ENCODE measurements at regions not wholly inside any gene's neighbourhood (a gene's known extent, or its start where the extent isn't known, plus 50 kb on each side); places are given as distances from the start of the nearest gene placed in this dataset.

- no peak for DNase-seq
Measured at GRCh38 chr1:234708700-234709395, 98.9 kb upstream of the IRF2BP2 start.

DNA sequence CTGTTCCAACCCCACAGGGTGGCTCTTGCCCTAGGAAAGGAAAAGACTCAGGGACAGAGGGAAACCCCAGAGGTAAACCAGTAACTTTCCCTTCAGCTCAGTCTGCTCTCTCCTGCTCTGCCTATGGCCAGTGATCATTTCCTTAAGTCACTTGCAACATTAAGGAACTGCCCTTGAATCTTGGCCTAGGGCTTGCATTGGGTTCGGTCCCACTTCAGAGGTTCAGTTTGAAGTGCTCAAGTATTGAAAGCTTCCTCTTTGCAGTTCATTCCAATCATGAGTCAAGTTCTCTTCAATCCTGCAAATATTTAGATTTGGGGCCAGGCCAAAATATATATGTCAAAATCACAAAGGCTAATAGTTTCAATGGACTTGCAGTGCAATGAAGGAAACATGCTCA is 97.7 kb upstream of the IRF2BP2 start:
- DNase-seq, result no peak

GRCh38 chr1:234706931-234707330 is 97.0 kb upstream of the IRF2BP2 start:
- no peak for DNase-seq

DNA sequence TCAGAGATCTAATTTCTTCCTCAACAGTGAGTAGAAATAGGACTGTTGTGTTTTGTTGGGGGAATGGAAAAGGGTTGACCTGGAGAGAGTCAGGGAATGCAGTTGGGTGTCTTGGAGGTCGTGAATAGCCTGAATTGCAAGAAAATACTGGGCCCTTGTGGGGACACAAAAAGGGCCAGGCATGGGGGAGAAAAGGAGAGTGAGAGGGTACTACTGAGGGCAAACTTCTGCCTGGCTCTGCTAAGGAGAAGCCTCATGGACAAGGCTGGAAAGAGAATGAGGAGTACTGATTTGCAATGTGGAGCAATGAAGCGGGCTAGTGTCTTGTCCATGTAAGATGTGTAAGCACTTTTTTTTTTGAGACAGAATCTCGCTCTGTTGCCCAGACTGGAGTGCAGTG is 96.2 kb upstream of the IRF2BP2 start:
- DNase-seq, result no peak

DNA sequence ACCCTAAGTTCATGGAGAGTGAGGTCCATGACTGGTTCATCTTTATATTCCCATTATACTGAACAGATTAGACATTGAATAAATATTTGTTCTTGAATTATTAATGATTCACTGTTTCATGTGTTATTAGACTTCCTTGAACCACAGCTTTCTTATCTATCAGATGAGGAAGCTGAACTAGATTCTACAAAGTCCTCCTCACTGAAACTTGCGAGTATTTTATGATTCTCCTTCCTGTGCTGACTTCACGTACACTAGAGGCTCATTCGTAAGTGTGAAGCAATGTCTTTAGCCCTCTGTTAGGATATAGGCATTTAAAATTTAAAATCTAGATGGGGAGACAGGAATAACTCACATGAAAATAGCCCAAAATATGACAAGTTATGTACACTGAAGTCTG is 95.6 kb upstream of the IRF2BP2 start:
- DNase-seq, result no peak

DNA sequence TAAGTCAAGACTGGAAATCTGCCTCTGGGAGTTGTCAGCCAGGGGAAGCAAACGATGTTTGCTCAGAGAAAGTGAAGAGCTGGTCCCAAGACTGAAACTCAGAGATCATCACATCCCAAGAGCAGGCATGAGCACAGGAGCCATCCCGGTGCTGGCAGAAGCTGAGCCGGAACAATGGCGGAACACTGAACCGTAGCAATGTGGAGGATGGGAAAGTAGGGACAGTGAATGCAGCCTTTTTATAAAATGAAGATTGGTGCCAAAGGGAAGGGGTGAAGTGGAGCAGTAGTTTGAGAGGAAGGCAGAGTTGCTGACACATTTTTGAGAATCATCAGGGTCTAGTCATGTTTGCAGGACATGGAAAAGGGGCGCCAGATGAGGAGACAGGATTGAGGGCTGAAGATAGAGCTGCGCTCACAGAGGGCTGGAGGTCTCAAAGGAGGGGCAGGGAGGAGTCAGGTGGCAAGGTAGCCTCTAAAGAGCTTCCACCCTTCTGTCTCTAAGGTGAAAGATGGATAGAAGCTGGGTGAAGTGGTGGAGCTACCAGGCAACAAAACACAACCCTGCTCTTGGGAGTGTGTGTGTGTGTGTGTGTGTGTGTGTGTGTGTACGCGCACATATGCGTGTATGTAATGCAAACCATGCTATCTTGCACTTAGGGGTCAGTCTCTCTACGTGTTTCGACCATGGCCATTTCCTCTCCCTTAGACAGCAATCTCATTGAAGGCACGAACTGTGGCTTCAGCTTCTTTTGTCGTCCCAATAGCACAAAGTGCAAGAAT is 94.3 kb upstream of the IRF2BP2 start:
- DNase-seq, result no peak

- DNase-seq, result no peak
Measured at GRCh38 chr1:234702342-234703000, 92.5 kb upstream of the IRF2BP2 start.

GRCh38 chr1:234701737-234702341 is 91.9 kb upstream of the IRF2BP2 start:
- no peak for DNase-seq

- DNase-seq, result no peak
Measured at GRCh38 chr1:234699795-234700665, 90.1 kb upstream of the IRF2BP2 start.

DNA sequence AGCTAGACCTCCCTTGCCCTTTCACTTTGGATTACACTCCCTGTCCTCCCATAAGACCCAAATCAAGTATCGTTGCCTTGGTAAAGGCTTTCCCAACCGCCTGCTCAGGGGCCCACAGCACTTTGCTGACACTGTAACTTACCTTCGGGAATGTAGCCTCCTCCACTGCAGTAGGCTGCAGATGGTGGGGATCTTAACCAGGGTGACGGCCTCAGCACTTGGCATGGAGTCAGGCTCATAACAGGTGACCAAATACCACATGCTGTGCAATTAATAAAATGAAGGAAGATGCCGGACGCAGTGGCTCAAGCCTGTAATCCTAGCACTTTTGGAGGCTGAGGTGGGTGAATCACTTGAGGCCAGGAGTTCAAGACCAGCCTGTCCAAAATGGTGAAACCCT is 88.7 kb upstream of the IRF2BP2 start:
- DNase-seq, result no peak

GRCh38 chr1:234697741-234698140 is 87.8 kb upstream of the IRF2BP2 start:
- no peak for DNase-seq

GRCh38 chr1:234697015-234697414 is 87.0 kb upstream of the IRF2BP2 start:
- no peak for DNase-seq

- DNase-seq, result no peak
Measured at GRCh38 chr1:234696148-234696576, 86.2 kb upstream of the IRF2BP2 start.

DNA sequence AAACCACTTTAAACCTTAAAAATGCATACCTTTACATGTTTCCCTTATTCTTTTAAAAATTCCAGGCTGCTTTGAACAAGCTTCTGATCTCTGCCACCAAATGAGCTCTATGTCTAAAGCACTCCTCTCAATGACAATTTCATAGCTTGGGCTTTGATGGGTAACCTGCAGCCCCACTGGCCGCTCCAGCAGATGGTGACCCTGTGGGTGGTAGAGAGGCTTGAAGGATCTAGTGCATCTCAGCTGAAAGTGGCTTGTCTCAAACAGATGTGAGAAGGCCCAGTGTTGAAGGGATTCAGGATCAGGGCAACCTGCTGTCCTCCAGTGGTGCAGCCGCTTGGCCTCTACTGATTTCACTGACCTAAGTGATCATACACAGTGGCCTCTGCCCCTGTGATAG is 84.7 kb upstream of the IRF2BP2 start:
- DNase-seq, result no peak

- no peak for DNase-seq
Measured at GRCh38 chr1:234692966-234693580, 83.1 kb upstream of the IRF2BP2 start.

DNA sequence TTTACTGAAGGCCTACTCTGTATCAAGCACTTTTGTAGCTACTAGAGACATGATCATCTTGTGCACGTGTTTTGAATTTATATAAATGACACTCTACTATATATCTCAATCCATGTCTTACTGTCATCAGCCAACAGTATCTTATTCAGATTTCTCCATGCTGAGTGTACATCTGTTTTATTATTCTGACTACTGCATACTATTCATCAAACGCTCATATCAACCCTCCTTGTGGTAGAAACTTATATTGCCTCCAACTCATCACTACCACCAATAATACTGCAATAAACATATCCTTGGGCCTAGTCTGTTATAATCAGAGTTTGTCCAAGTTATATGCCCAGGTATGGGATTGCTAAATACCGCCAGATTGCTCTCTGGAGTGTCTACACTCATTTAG is 81.6 kb upstream of the IRF2BP2 start:
- no peak for DNase-seq

DNA sequence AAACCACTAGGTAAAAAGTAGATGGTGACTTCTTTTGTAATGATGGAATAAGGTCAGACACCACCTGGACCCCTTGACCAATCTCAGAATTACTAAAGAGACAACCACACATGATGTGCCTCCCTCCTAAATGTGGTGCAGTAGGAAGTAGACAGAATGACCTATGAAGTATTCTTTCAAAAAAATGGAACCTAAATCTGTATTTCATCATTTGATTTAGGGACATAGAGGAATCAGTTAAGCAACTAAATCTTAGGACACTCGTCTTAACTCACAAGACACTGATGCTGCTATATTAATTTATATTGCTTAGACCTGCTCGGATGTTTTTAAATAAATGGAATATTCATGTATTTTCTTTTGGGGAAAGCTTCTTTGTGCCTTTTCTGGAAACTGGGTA is 80.9 kb upstream of the IRF2BP2 start:
- no peak for DNase-seq

- DNase-seq, result no peak
Measured at GRCh38 chr1:234689236-234689635, 79.3 kb upstream of the IRF2BP2 start.

DNA sequence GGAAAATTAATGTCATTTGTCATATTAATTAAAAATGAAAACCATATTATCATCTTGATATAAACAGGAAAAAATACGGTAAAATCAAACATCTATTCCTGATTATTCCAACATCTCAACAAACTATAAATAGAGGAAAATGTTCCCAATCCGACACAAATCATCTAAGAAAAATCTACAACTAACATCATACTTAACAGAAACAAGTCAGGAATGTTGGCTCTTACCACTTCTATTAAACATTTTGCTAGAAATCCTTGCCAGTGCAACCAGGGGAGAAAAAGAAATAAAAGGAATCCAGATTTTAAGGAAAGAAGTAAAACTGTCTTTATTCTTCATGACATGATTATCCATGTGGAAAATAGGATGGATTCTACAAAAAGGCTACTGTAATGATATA is 77.0 kb upstream of the IRF2BP2 start:
- no peak for DNase-seq

- no peak for DNase-seq
Measured at GRCh38 chr1:234686035-234686434, 76.1 kb upstream of the IRF2BP2 start.

- no peak for DNase-seq
Measured at GRCh38 chr1:234684856-234685255, 74.9 kb upstream of the IRF2BP2 start.

Measured in NCI-H226 (cell line).